GM21367 (cell line): ENCODE measurements at regions not wholly inside any gene's neighbourhood (a gene's known extent, or its start where the extent isn't known, plus 50 kb on each side); places are given as distances from the start of the nearest gene placed in this dataset.

ENCODE experiments used
- ATAC-seq: cut with Tn5 transposase; IDR thresholded peaks from one replicate; pipeline ENCODE4 v1.9.1; 2021; ENCODE audit not compliant: unreplicated experiment

GRCh38 chr2:12964904-12965539 is 248.3 kb downstream of the TRIB2 start:
- ATAC-seq: no peak

DNA sequence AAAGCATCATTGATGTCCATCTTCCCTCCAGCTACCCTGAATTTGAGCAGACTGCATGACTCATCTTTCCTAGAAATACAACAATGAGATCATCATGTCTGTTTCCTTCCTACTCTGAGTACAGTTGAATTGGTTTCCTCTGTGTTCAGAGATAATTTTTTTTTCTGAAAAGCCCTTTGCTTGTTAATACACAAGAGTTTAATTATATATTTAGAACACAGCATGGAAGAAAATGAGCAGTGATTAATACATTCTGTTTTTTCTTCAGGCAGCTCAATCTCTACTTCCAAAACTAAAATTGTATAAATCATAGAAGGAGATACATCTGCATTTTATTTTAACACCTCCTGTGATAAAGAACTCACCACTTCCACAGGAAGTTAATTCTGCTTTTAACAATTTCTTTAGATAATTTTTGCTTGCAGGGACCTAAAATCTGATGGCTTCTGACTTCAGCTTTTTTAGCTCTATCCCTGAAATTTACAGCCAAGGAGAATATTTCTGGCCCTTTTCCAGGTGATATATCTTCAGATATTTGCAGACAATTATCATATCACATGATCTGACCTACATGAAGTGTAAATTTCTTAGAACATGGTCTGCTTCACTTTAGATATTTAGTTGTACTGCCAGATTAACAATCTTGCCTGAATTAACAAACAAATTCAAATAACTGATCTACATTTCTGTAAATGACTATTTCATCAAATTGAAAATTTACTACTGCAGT is 249.0 kb downstream of the TRIB2 start:
- no peak for ATAC-seq

GRCh38 chr2:12967804-12968203 is 251.1 kb downstream of the TRIB2 start:
- no peak for ATAC-seq

- ATAC-seq: no peak
Observed at GRCh38 chr2:12968399-12968798, 251.7 kb downstream of the TRIB2 start.

DNA sequence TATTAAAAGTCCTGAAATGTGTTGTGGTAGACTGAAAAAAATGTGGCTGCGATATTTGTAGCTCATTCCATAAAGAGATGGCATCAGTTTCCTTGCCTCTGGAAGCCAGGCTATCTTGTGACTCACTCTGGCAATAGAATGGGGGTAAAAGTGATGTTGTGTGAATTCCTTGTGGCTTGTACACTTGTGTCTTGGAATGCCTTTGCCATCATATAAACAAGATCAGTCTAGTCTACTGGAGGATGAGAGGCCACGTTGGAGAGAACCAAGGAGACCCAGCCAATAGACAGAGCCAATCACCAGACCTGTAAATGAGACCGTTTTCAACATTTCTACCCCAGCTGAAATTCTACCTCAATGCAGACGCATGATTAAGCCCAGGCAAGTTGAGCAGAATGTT is 254.1 kb downstream of the TRIB2 start:
- no peak for ATAC-seq

GRCh38 chr2:12971581-12972365 is 255.0 kb downstream of the TRIB2 start:
- no peak for ATAC-seq

DNA sequence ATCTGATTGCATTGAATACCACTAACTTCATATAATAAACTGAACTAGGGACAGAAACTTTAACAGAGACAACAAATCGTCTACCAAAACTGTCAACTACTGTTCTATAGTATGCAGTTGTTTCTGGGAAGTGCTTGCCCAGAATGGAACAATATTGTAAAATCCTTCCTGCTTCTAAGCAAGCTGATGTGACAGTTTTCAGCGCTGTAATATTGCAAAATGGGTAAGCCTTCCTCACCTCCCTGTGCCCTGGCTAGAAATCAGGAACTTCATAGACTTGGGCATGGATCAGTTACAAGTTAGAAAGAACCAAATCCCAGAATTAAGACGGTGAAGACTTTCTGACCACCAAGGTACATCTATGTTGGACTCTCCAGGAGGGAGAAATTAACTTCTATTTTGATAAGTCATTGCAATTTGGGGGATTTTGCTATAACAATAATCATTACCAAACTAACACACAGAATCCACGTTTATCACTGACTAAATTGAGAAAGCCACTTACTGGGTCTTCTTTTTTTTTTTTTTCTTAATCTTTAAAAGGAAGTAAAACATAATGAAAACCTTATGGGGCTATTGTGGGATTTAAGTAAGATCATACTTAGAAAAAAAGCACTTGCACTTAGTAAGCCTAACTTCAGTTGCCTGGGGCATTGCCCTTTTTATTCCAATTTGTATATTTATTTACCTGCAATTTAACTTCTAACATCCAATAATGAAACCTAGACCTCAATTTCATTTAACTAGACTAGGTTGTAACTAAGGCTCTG is 261.5 kb downstream of the TRIB2 start:
- no peak for ATAC-seq

- no peak for ATAC-seq
Observed at GRCh38 chr2:12979066-12979465, 262.3 kb downstream of the TRIB2 start.

DNA sequence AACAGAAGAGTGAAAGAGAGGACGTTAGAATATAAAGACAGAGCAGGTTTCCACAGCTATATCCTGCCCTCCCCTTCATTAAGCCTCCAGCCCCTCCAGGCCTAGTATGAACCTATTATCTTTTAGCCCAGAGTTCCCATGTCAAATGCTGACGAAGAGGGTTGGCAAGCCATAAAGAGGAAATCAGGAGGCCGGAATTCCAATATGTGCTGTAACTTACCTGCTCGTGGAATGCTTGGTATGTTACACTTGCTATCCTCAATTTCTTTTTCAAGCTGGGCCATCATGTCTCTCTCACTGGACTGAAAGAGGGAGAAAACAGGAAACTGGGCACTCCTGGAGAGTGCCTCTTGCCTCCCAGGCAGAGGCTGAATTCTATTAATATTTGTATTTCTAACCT is 264.1 kb downstream of the TRIB2 start:
- no peak for ATAC-seq

GRCh38 chr2:12982149-12982584 is 265.4 kb downstream of the TRIB2 start:
- no peak for ATAC-seq

- ATAC-seq: no peak
Observed at GRCh38 chr2:12987246-12987645, 270.5 kb downstream of the TRIB2 start.

DNA sequence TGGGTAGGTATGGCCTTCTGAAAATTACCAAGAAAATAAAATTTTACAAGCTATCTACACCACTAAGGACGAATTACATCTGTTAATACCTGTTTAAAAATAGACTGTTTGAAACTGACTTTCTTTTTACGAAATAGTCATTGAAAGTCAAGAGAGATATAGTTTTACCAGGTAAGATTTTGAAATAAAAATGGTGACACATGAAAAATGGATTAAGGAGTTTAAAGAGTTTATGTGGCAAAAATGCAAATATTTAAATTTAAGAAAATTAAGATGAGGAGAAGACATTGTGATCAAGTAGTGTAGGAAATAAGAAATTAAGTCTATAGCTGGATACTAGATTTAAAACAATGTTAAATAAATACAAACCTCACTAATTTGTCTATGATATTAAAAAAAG is 271.5 kb downstream of the TRIB2 start:
- ATAC-seq: no peak

DNA sequence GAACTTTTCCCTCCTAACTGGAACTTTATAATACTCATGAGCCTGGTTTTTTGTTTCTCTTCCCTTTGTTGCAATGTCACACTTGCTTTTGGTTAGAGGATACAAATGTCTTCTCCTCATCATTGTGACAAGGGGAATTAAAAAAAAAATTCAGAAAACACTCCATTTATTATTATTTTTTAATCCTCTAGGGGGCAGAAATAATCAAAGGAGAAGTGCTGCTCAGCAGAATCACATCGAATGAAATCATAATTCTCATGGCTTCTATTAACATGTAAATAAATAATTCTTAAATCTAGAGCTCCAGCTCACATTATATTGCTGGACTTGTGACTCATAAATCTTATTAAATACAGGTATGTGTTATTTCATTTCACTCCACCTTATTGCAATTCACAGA is 273.8 kb downstream of the TRIB2 start:
- no peak for ATAC-seq

DNA sequence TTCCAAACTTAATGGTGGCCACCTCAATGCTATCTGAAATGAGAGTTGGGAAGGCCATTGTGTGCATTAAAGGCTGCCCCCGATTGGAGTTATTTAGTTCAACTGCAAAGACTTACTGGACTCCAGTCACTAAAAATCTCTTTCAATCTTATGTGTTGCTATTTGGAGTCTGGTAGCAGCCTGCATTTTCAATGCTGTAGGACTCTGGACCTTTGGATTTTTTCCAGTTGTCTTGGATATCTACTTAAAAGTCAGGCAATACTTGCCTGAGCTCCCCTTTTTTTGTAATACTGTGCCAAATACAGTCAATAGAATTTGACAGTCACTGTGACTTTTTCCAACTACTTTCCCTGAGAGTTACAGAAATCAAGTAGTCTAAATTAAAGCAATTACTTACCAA is 281.9 kb downstream of the TRIB2 start:
- ATAC-seq: no peak

- ATAC-seq: no peak
Observed at GRCh38 chr2:13000664-13001363, 284.1 kb downstream of the TRIB2 start.

DNA sequence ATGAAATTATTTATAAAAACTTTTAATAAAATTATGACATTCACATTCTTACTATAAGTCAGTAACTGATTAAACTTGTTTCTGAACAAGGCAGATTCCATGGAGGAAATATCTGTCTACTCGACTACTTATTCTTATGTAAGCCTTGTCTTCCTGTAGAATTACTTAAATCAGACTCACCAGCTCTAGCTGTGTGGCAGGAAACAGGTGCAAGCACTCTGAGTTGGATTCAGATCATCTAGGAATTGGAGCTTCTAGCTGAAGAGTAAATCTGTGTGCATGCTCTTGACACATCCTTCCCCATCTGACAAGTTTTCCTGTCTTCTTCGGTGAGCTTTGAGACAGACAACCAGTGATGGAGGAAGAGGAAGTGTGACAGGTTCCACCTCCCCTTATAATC is 284.7 kb downstream of the TRIB2 start:
- ATAC-seq: no peak

DNA sequence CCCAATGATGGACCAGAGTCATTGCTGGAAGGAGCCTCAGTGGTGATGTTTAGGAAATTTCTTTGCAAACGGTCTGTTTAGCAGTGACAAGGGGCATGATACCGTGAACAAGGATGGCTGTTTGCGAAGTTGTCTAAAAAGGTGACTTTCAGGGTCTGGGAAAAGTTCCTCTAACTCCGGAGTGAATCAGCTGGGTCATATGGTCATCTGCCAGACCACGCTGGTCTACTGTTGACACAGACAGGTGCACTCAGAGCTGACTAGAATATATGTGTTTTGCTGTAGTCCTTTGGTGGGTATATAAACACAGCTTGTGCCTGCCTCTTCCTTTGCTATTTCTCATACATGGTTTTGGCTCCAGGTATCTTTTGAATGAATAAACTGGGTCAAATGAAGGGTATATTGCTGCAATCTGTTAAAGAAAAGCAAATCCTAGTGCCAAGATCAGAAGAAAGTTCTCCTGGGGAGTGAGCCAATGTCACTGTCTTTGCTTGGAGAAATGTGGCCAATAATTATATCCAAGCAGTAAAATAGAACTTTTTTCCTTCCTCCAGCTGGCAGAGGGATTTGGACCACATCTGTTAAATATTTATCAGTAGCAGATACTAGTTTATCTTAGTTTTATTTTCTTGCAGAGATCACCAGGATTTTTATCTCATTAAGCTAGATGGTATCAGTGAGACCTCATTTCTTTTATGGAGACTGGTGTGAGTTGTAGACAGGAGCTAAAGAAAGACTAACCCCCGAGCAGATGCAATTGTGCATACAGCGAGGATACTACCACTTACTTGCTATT is 286.0 kb downstream of the TRIB2 start:
- ATAC-seq: no peak

- ATAC-seq: no peak
Observed at GRCh38 chr2:13003500-13003899, 286.8 kb downstream of the TRIB2 start.

DNA sequence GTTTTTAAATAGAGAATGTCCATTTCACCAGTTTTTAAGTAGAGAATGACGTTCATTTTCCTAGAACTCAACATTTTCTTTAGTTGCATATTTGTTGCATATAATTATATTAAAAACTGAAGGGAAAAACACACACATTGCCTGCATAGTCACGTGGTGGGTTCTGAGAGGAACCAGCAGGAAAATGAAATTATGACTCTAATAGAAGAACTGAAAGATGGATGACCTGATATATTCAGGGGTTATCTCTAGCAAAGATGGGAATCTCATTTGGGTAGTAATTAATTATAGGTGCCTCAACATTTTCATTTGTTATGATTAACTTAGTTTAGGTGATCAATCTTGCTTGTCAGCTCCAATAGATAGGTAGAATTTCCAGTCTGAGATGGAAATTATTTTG is 288.3 kb downstream of the TRIB2 start:
- no peak for ATAC-seq
